ENCODE measurements at regions not wholly inside any gene's neighbourhood (a gene's known extent, or its start where the extent isn't known, plus 50 kb on each side); places are given as distances from the start of the nearest gene placed in this dataset.
"Not testable (repeated sequence)": the region's sequence is repeated elsewhere in the genome, so short reads cannot be mapped to it uniquely, and the experiment has no call there.

GRCh38 chr20:30503204-30503603 lies 754.3 kb upstream of the DEFB115 start:
- not testable (repeated sequence) for TF ChIP-seq CTCF, POLR2A, POLR2AphosphoS5 (IDR thresholded peaks at IDR 0.05)

Measured in breast epithelium (tissue), 3 donors.